Smooth muscle cell (in vitro differentiated cells): ENCODE measurements at regions not wholly inside any gene's neighbourhood (a gene's known extent, or its start where the extent isn't known, plus 50 kb on each side); places are given as distances from the start of the nearest gene placed in this dataset.

Experiments used
- DNase-seq: peaks from one replicate; lab custom pipeline; 2025; ENCODE audit not compliant: unreplicated experiment; lab: John Stamatoyannopoulos, UW
- H2AFZ ChIP-seq: fragments of 200-600 bp; sonication (generic); 2 replicates; pipeline ENCODE4 v1.6.0; 2016; ENCODE audit warnings: antibody characterized with exemption, low read depth, mild to moderate bottlenecking
- H3F3A ChIP-seq: fragments of 200-600 bp; sonication (generic); 2 replicates; pipeline ENCODE4 v1.6.0; 2017; ENCODE audit warnings: antibody characterized with exemption, low read depth
- H3K27ac ChIP-seq: fragments of 200-600 bp; sonication (generic); 2 replicates; pipeline ENCODE4 v1.5.1; 2016; ENCODE audit warnings: low read depth, mild to moderate bottlenecking
- H3K27me3 ChIP-seq: fragments of 200-600 bp; sonication (generic); 2 replicates; pipeline ENCODE4 v1.6.1; 2016; ENCODE audit warnings: low read depth, mild to moderate bottlenecking
- H3K36me3 ChIP-seq: fragments of 200-600 bp; sonication (generic); 2 replicates; pipeline ENCODE4 v1.5.1; 2016; ENCODE audit warnings: low read depth
- H3K4me1 ChIP-seq: fragments of 200-600 bp; sonication (generic); 2 replicates; pipeline ENCODE4 v1.5.1; 2016; ENCODE audit warnings: low read depth
- H3K4me2 ChIP-seq: fragments of 200-600 bp; sonication (generic); 2 replicates; pipeline ENCODE4 v1.6.0; 2016; ENCODE audit warnings: mild to moderate bottlenecking
- H3K4me3 ChIP-seq: fragments of 200-600 bp; sonication (generic); 2 replicates; pipeline ENCODE4 v1.5.1; 2016; ENCODE audit warnings: mild to moderate bottlenecking
- H3K79me2 ChIP-seq: fragments of 200-600 bp; sonication (generic); 2 replicates; pipeline ENCODE4 v1.6.0; 2016; ENCODE audit warnings: low read depth, mild to moderate bottlenecking
- H3K9ac ChIP-seq: fragments of 200-600 bp; sonication (generic); 2 replicates; pipeline ENCODE4 v1.6.0; 2016; ENCODE audit warnings: low read depth
- H3K9me3 ChIP-seq: fragments of 200-600 bp; sonication (generic); replicated peaks from 2 replicates; pipeline ENCODE4 v1.5.1; 2016; ENCODE audit warnings: low read depth
- H4K20me1 ChIP-seq: fragments of 200-600 bp; sonication (generic); 2 replicates; pipeline ENCODE4 v1.6.0; 2016; ENCODE audit warnings: low read depth
- CTCF ChIP-seq: fragments of 200-600 bp; sonication (generic); IDR thresholded peaks from 2 replicates; pipeline ENCODE4 v1.5.1; 2017; ENCODE audit warnings: borderline replicate concordance, mild to moderate bottlenecking, antibody characterized with exemption; ENCODE audit not compliant: insufficient read depth, poor library complexity, severe bottlenecking
- WGBS: methylation state at CpG from one replicate; pipeline ENCODE4 v1.1.7; 2016; ENCODE audit warnings: low lambda C conversion rate; 5-methylcytosine and 5-hydroxymethylcytosine counted together

- Histone ChIP-seq H3F3A (no peaks in the 10 kb centered on the region), H2AFZ (no peak overlapping the region), H3K4me1 (no peaks in the 10 kb centered on the region), H3K9ac (no peak overlapping the region), H3K79me2 (no peaks in the 10 kb centered on the region), H3K4me2 (no peak overlapping the region), H3K4me3 (no peak overlapping the region), H3K36me3 (no peaks in the 10 kb centered on the region), H4K20me1 (no peaks in the 10 kb centered on the region), H3K27me3 (no peaks in the 10 kb centered on the region), H3K9me3 (no peaks in the 10 kb centered on the region), H3K27ac (no peak overlapping the region)
- TF ChIP-seq CTCF = no peak
- WGBS = 74% methylated on average over 7 of the region's 7 CpGs
- DNase-seq = no peak
Measured at GRCh38 chr1:164475834-164476233, 83.2 kb upstream of the PBX1 start.

- no peak for TF ChIP-seq CTCF
- H3K4me3 ChIP-seq = no peak overlapping the region
- H4K20me1 ChIP-seq = no peaks in the 10 kb centered on the region
- H3K4me2 ChIP-seq = no peak overlapping the region
- no peak overlapping the region for H2AFZ ChIP-seq
- H3K9ac ChIP-seq = no peak overlapping the region
- H3K27ac ChIP-seq = no peak overlapping the region
- no peak for DNase-seq
- H3K79me2 ChIP-seq = no peaks in the 10 kb centered on the region
- H3K4me1 ChIP-seq = no peaks in the 10 kb centered on the region
- H3K27me3 ChIP-seq = no peaks in the 10 kb centered on the region
- no peaks in the 10 kb centered on the region for H3K9me3 ChIP-seq
- 76% methylated on average over 4 of the region's 4 CpGs for WGBS
- H3K36me3 ChIP-seq = no peaks in the 10 kb centered on the region
- H3F3A ChIP-seq = no peaks in the 10 kb centered on the region
Measured at GRCh38 chr1:164477343-164477742, 81.6 kb upstream of the PBX1 start.

- no peak for TF ChIP-seq CTCF
- Histone ChIP-seq H3K4me1 (no peaks in the 10 kb centered on the region), H4K20me1 (no peaks in the 10 kb centered on the region), H3K4me3 (no peak overlapping the region), H3K4me2 (no peak overlapping the region), H3K27ac (no peak overlapping the region), H2AFZ (no peak overlapping the region), H3F3A (no peaks in the 10 kb centered on the region), H3K9ac (no peak overlapping the region), H3K36me3 (no peaks in the 10 kb centered on the region), H3K79me2 (no peaks in the 10 kb centered on the region), H3K27me3 (no peaks in the 10 kb centered on the region), H3K9me3 (no peaks in the 10 kb centered on the region)
- DNase-seq = no peak
- 36% methylated on average over 1 of the region's 1 CpG for WGBS
Measured at GRCh38 chr1:164479242-164479641, 79.7 kb upstream of the PBX1 start.

GRCh38 chr1:164480285-164480907 lies 78.6 kb upstream of the PBX1 start:
- DNase-seq = no peak
- no peak overlapping the region for H3K27ac ChIP-seq
- no peaks in the 10 kb centered on the region for H3K9me3 ChIP-seq
- H2AFZ ChIP-seq = no peak overlapping the region
- no peaks in the 10 kb centered on the region for H3K36me3 ChIP-seq
- no peaks in the 10 kb centered on the region for H3F3A ChIP-seq
- H3K9ac ChIP-seq = no peak overlapping the region
- H3K4me2 ChIP-seq = no peak overlapping the region
- 94% methylated on average over 1 of the region's 1 CpG for WGBS
- H3K4me1 ChIP-seq = no peaks in the 10 kb centered on the region
- no peaks in the 10 kb centered on the region for H4K20me1 ChIP-seq
- H3K27me3 ChIP-seq = no peaks in the 10 kb centered on the region
- TF ChIP-seq CTCF = no peak
- no peak overlapping the region for H3K4me3 ChIP-seq
- no peaks in the 10 kb centered on the region for H3K79me2 ChIP-seq
